Suprapubic skin (tissue), 4 donors: ENCODE measurements at regions not wholly inside any gene's neighbourhood (a gene's known extent, or its start where the extent isn't known, plus 50 kb on each side); places are given as distances from the start of the nearest gene placed in this dataset.

Source experiments
- DNase-seq, 2 donors: peaks; one replicate each; pipeline ENCODE4 v3.0.0-alpha.2; 2019; ENCODE audit warnings: low spot score in 2 of 2
- H3K27ac ChIP-seq: fragments of 200-600 bp; sonication (generic); one replicate; pipeline ENCODE4 v1.5.1; 2019
- H3K27me3 ChIP-seq: fragments of 200-600 bp; sonication (generic); one replicate; pipeline ENCODE4 v1.5.1; 2019
- H3K36me3 ChIP-seq: fragments of 200-600 bp; sonication (generic); one replicate; pipeline ENCODE4 v1.5.1; 2019
- H3K4me1 ChIP-seq: fragments of 200-600 bp; sonication (generic); one replicate; pipeline ENCODE4 v1.5.1; 2019
- H3K4me3 ChIP-seq: fragments of 200-600 bp; sonication (generic); one replicate; pipeline ENCODE4 v1.5.1; 2019; ENCODE audit warnings: mild to moderate bottlenecking
- H3K9me3 ChIP-seq: fragments of 200-600 bp; sonication (generic); one replicate; pipeline ENCODE4 v1.5.1; 2019
- EP300 ChIP-seq: sonication (generic); formaldehyde crosslinking; IDR thresholded peaks from one replicate; pipeline ENCODE4 v1.6.1; 2017; ENCODE audit warnings: antibody characterized with exemption
- POLR2A ChIP-seq, 2 donors: fragments of 450-650 bp; IDR thresholded peaks; one replicate each; pipeline ENCODE4 v1.6.1; 2017; ENCODE audit warnings: antibody characterized with exemption in 2 of 2, mild to moderate bottlenecking in 2 of 2, moderate library complexity in 2 of 2
- POLR2AphosphoS5 ChIP-seq, 3 donors: sonication (generic); formaldehyde crosslinking; IDR thresholded peaks; one replicate each; pipeline ENCODE4 v1.6.1; 2017; ENCODE audit warnings: antibody characterized with exemption in 3 of 3
- WGBS: methylation state at CpG from one replicate; pipeline ENCODE4 v1.1.5; 2018; 5-methylcytosine and 5-hydroxymethylcytosine counted together
- TF ChIP-seq, protein P1 (sequence below), 2 donors: fragments of 200-600 bp in 1 of 2; fragments of 450-650 bp in 1 of 2; sonication (generic) in 1 of 2; IDR thresholded peaks; one replicate each; pipeline ENCODE4 v1.5.1; 2016 to 2019; ENCODE audit warnings: antibody characterized with exemption in 2 of 2, mild to moderate bottlenecking in 1 of 2, moderate library complexity in 1 of 2

DNA sequence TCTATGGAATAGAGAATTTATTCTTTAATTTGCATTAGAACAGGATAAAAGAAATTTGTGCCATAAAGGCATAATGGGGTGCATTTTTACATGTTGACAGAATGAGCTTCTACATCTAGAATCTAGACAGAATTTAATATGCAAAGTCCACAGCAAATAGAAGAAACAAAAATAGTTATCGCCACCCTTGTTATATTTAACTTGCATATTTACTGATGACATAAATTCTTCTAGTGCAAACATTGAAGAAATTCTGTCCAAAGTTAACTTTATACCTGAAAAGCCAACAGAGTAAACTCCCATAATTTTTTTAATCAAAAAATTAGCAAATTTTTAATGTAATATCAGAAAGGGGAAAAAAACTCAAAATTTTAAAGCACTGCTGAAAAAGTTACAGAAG lies 213.7 kb upstream of the ALCAM start:
- H3K9me3 ChIP-seq: no peaks in the 10 kb centered on the region
- H3K27ac ChIP-seq: no peak overlapping the region
- H3K27me3 ChIP-seq: no peaks in the 10 kb centered on the region
- no peak overlapping the region for H3K4me3 ChIP-seq
- no peak for DNase-seq
- H3K4me1 ChIP-seq: no peaks in the 10 kb centered on the region
- 95% methylated on average over 1 of the region's 1 CpG for WGBS
- H3K36me3 ChIP-seq: no peaks in the 10 kb centered on the region
- no peak for TF ChIP-seq POLR2A (IDR thresholded peaks at IDR 0.05)
- TF ChIP-seq POLR2AphosphoS5 (IDR thresholded peaks at IDR 0.05): no peak
- TF ChIP-seq EP300: no peak
- TF ChIP-seq, protein P1, sequence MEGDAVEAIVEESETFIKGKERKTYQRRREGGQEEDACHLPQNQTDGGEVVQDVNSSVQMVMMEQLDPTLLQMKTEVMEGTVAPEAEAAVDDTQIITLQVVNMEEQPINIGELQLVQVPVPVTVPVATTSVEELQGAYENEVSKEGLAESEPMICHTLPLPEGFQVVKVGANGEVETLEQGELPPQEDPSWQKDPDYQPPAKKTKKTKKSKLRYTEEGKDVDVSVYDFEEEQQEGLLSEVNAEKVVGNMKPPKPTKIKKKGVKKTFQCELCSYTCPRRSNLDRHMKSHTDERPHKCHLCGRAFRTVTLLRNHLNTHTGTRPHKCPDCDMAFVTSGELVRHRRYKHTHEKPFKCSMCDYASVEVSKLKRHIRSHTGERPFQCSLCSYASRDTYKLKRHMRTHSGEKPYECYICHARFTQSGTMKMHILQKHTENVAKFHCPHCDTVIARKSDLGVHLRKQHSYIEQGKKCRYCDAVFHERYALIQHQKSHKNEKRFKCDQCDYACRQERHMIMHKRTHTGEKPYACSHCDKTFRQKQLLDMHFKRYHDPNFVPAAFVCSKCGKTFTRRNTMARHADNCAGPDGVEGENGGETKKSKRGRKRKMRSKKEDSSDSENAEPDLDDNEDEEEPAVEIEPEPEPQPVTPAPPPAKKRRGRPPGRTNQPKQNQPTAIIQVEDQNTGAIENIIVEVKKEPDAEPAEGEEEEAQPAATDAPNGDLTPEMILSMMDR (IDR thresholded peaks at IDR 0.05): no peak

DNA sequence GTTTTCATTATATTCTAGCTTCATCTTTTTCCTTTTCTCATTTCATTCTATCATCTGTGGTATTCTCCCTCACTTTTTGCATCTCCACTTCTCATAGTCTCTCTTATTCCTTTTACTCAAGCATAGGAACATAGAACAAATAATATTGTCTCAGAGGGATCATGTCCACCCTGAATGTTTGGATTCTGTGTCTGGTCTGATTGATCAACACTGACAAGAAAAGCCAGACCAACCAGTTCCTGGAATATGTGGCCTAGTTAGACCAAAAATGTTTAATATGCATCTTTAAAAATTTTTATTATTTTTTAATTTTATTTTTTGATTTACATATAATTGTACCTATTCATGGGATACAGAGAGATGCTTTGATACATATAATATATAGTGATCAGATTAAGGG lies 212.0 kb upstream of the ALCAM start:
- no peaks in the 10 kb centered on the region for H3K27me3 ChIP-seq
- no peaks in the 10 kb centered on the region for H3K36me3 ChIP-seq
- H3K9me3 ChIP-seq: no peaks in the 10 kb centered on the region
- H3K27ac ChIP-seq: no peak overlapping the region
- H3K4me3 ChIP-seq: no peak overlapping the region
- no peak for DNase-seq
- TF ChIP-seq EP300 (no peak), POLR2A (IDR thresholded peaks at IDR 0.05) (no peak), POLR2AphosphoS5 (IDR thresholded peaks at IDR 0.05) (no peak)
- TF ChIP-seq, protein P1 (IDR thresholded peaks at IDR 0.05): no peak
- no peaks in the 10 kb centered on the region for H3K4me1 ChIP-seq

DNA sequence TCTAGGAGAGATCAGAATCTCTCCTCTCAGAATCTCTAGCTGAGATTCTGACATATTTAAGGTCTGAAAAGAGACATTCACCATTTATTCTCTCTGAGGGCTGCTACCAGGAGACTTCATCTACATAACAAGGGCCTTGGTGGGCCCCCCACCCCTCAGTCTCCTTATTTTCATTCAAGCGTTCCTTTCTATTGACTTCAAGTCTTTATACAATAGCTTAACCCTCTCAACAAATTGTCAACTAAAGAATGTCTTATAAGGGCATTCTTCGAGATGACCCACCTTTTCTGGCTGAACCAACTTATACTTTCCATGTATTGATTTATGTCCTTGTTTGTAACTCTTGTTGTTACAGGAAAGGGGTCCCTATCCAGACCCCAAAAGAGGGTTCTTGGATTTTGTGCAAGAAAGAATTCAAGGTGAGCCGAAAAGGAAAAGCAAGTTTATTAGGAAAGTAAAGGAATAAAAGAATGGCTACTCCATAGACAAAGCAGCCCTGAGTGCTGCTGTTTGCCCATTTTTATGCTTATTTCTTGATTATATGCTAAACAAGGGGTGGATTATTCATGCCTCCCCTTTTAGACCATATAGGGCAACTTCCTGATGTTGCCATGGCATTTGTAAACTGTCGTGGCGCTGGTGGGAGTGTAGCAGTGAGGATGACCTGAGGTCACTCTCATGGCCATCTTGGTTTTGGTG lies 209.5 kb upstream of the ALCAM start:
- 93% methylated on average over 5 of the region's 5 CpGs for WGBS
- no peaks in the 10 kb centered on the region for H3K27me3 ChIP-seq
- H3K36me3 ChIP-seq: no peaks in the 10 kb centered on the region
- H3K4me1 ChIP-seq: no peaks in the 10 kb centered on the region
- H3K9me3 ChIP-seq: no peaks in the 10 kb centered on the region
- no peak for TF ChIP-seq POLR2AphosphoS5 (IDR thresholded peaks at IDR 0.05)
- TF ChIP-seq, protein P1 (IDR thresholded peaks at IDR 0.05): no peak
- TF ChIP-seq EP300: no peak
- no peak for TF ChIP-seq POLR2A (IDR thresholded peaks at IDR 0.05)
- no peak for DNase-seq
- no peak overlapping the region for H3K27ac ChIP-seq
- H3K4me3 ChIP-seq: no peak overlapping the region

DNA sequence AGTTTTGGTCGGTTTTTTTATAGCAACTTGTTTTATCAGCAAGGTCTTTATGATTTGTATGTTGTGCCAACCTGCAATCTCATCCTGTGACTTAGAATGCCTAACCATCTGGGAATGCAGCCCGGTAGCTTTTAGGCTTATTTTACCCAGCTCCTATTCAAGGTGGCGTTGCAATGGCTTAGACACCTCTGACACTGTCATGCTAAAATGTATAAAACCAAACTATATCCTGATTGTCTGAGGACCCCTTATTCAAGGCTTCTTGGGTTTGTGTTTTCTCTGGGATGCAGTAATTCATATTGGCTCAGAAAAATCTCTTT lies 209.0 kb upstream of the ALCAM start:
- H3K36me3 ChIP-seq: no peaks in the 10 kb centered on the region
- H3K9me3 ChIP-seq: no peaks in the 10 kb centered on the region
- no peak overlapping the region for H3K4me3 ChIP-seq
- H3K27me3 ChIP-seq: no peaks in the 10 kb centered on the region
- H3K4me1 ChIP-seq: no peaks in the 10 kb centered on the region
- no peak for TF ChIP-seq POLR2A (IDR thresholded peaks at IDR 0.05)
- no peak for TF ChIP-seq POLR2AphosphoS5 (IDR thresholded peaks at IDR 0.05)
- no peak for TF ChIP-seq EP300
- TF ChIP-seq, protein P1 (IDR thresholded peaks at IDR 0.05): no peak
- no peak overlapping the region for H3K27ac ChIP-seq
- 85% methylated on average over 3 of the region's 3 CpGs for WGBS
- DNase-seq: no peak

DNA sequence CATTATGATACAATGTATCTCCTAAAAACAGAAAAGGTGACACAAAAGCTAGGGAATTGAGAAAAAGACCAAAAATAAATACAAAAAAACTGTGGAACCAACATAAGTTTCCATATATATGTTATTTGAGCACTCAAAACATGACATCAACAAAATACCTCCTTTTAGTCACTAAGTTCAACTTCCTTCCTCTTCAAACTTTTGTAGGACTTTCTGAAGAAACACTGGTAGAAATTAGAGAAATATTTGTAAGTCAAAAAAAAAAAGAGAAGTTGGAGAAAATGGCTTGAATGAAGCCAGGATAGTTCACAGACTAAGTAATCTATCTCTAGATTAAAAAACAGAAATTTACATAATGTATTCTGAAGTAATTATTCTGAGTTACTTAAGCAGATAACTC lies 208.4 kb upstream of the ALCAM start:
- DNase-seq: no peak

More for the DNA sequence above, 208.4 kb upstream of the ALCAM start:
- Histone ChIP-seq H3K27me3 (no peaks in the 10 kb centered on the region), H3K4me1 (no peaks in the 10 kb centered on the region), H3K27ac (no peak overlapping the region), H3K36me3 (no peaks in the 10 kb centered on the region), H3K4me3 (no peak overlapping the region), H3K9me3 (no peaks in the 10 kb centered on the region)
- no peak for TF ChIP-seq POLR2AphosphoS5 (IDR thresholded peaks at IDR 0.05)
- no peak for TF ChIP-seq POLR2A (IDR thresholded peaks at IDR 0.05)
- no peak for TF ChIP-seq EP300
- TF ChIP-seq, protein P1 (IDR thresholded peaks at IDR 0.05): no peak
